Heart right ventricle (tissue), 16 donors: ENCODE measurements at regions not wholly inside any gene's neighbourhood (a gene's known extent, or its start where the extent isn't known, plus 50 kb on each side); places are given as distances from the start of the nearest gene placed in this dataset.

ENCODE experiments used
- ATAC-seq, 8 donors: fragments of 200-7000 bp; cut with Tn5 transposase; one replicate each; pipeline ENCODE4 v1.9.1; 2020; ENCODE audit warnings: mild to moderate bottlenecking in 8 of 8, moderate library complexity in 8 of 8, moderate number of reproducible peaks in 1 of 8
- DNase-seq, 2 donors: peaks; one replicate each; pipeline ENCODE4 v3.0.0-alpha.2; 2020
- H3K27ac ChIP-seq, 10 donors: fragments of 200-600 bp; sonication (generic) in 2 of 10; one replicate each; pipeline versions ENCODE4 v1.5.0 to v1.8.0; 2020 to 2022; ENCODE audit warnings: mild to moderate bottlenecking in 3 of 10
- H3K27me3 ChIP-seq, 7 donors: fragments of 200-600 bp; one replicate each; pipeline ENCODE4 v1.8.0; 2021 to 2022; ENCODE audit warnings: mild to moderate bottlenecking in 2 of 7
- H3K36me3 ChIP-seq, 9 donors: fragments of 200-600 bp; sonication (generic) in 1 of 9; one replicate each; pipeline versions ENCODE4 v1.5.0 to v1.8.0; 2020 to 2022; ENCODE audit warnings: mild to moderate bottlenecking in 2 of 9
- H3K4me1 ChIP-seq, 9 donors: fragments of 200-600 bp; sonication (generic) in 1 of 9; one replicate each; pipeline versions ENCODE4 v1.5.0 to v1.8.0; 2020 to 2022; ENCODE audit warnings: mild to moderate bottlenecking in 4 of 9
- H3K4me3 ChIP-seq, 10 donors: fragments of 200-600 bp; sonication (generic) in 2 of 10; one replicate each; pipeline versions ENCODE4 v1.5.0 to v1.8.0; 2020 to 2022; ENCODE audit warnings: mild to moderate bottlenecking in 7 of 10, moderate library complexity in 2 of 10
- H3K9me3 ChIP-seq, 11 donors: fragments of 200-600 bp in 10 of 11; sonication (generic) in 2 of 11; one replicate each; pipeline versions ENCODE4 v1.5.0 to v1.8.0; 2013 to 2022; ENCODE audit warnings: mild to moderate bottlenecking in 2 of 11, control low read depth in 1 of 11, moderate library complexity in 1 of 11
- WGBS, 2 donors: extraction: QIAGEN DNeasy Blood & Tissue Kit; methylation state at CpG; one replicate each; pipeline ENCODE4 v1.1.7; 2013; ENCODE audit warnings: inconsistent platforms in 1 of 2; 5-methylcytosine and 5-hydroxymethylcytosine counted together
- intact Hi-C, 10 donors: fragments of 100-400 bp; cut with DNase I; formaldehyde crosslinking; loops; one replicate each; pipeline versions ENCODE4 v1.11.1 to v1.14.2; 2022
- TF ChIP-seq, protein P1 (sequence below), 9 donors: fragments of 200-600 bp; sonication (generic) in 2 of 9; IDR thresholded peaks; one replicate each; pipeline versions ENCODE4 v1.5.0 to v1.8.0; 2021 to 2022; ENCODE audit warnings: antibody characterized with exemption in 9 of 9, mild to moderate bottlenecking in 5 of 9, moderate library complexity in 1 of 9
- donor health status: Arrhythmogenic right ventricular cardiomyopathy.
- donor health status: ischemic (EF 13 %, LVEDD 7.1; RV severe dilation, severe dysfunction).
- donor health status: healthy with polysubstance abuse.
- donor health status: DM: no; HTN: yes; CAD: no.
- donor health status: DM: no; HTN: no; CAD: no.
- donor health status: ischemic (EF 25% LVEDD 6.9; RV normal size, moderate dysfunction).
- donor health status: ischemic (EF 25% LVEDD 5.7; RV mildly dilated, moderate dysfunction).
- donor health status: healthy.
- donor health status: DM: yes; HTN: yes; CAD: no.
- donor health status: Ischemic cardiomyopathy.
- donor health status: ischemic (EF 35%, LVEDD 5.7; RV mildly dilated, moderate dysfunction).
- donor health status: nonischemic (EF 11% LVEDD 7.7; RV severe dilation, severe dysfunction).
- donor health status: DM: yes; HTN: yes; CAD: no.
- donor health status: PGD.
- donor health status: ischemic (EF 29% LVEDD 5.4; RV normal size, mild dysfunction).
- donor health status: nonischemic (EF 23%, LVEDD 6.1; RV moderate dilation, normal function).

DNA sequence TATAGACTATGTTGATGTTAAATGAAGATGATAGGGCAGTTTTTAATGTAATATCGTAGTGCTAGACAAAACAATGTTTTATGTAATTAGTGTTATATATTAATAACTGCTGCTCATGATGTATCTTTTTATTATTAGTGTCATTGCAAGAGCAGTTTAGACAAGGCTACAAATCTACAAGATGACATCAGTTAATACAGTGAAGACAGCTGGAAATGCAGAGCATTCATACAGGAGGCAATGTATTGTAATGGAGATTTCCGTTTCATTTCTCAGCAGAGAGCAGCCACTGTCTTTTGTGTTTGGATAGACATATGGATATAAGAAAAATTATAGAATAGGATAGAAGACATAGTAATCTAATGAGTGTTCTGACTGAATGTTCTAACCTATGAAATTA lies 178.0 kb downstream of the FOXG1 start:
- H3K27ac ChIP-seq, result no peak overlapping the region
- no peaks in the 10 kb centered on the region for H3K27me3 ChIP-seq
- TF ChIP-seq, protein P1, sequence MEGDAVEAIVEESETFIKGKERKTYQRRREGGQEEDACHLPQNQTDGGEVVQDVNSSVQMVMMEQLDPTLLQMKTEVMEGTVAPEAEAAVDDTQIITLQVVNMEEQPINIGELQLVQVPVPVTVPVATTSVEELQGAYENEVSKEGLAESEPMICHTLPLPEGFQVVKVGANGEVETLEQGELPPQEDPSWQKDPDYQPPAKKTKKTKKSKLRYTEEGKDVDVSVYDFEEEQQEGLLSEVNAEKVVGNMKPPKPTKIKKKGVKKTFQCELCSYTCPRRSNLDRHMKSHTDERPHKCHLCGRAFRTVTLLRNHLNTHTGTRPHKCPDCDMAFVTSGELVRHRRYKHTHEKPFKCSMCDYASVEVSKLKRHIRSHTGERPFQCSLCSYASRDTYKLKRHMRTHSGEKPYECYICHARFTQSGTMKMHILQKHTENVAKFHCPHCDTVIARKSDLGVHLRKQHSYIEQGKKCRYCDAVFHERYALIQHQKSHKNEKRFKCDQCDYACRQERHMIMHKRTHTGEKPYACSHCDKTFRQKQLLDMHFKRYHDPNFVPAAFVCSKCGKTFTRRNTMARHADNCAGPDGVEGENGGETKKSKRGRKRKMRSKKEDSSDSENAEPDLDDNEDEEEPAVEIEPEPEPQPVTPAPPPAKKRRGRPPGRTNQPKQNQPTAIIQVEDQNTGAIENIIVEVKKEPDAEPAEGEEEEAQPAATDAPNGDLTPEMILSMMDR (IDR thresholded peaks at IDR 0.05), result no peak
- WGBS, 2 donors, result 71 to 74% methylated on average over 2 of the region's 2 CpGs
- no peak for DNase-seq
- H3K9me3 ChIP-seq, result peaks cover 0 to 21% (median 0%) of the 10 kb centered on the region in 11 donors
- ATAC-seq, result no peak
- no peaks in the 10 kb centered on the region for H3K36me3 ChIP-seq
- intact Hi-C loops, result no loop called here
- no peaks in the 10 kb centered on the region for H3K4me1 ChIP-seq
- no peak overlapping the region for H3K4me3 ChIP-seq

DNA sequence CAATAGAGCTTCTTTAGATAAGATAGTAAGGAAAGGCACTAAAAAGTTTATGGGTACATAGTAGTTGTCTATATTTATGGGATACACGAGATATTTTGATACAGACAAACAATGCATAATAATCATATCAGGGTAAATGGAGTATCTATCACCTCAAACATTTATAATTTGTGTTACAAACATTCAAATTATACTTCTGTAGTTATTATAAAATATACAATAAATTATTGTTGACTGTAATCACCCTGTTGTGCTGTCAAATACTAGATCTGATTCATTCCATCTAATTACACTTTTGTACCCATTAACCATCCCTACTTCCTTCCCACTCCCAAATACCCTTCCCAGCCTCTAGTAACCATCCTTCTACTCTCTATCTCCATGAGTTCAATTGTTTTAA lies 179.7 kb downstream of the FOXG1 start:
- DNase-seq, result no peak
- H3K27ac ChIP-seq, result no peak overlapping the region
- peaks cover 0 to 7% (median 0%) of the 10 kb centered on the region in 11 donors for H3K9me3 ChIP-seq
- 55 to 79% methylated on average over 1 of the region's 1 CpG for WGBS, 2 donors
- no peaks in the 10 kb centered on the region for H3K4me1 ChIP-seq
- no peak overlapping the region for H3K4me3 ChIP-seq
- no peaks in the 10 kb centered on the region for H3K27me3 ChIP-seq
- TF ChIP-seq, protein P1 (IDR thresholded peaks at IDR 0.05), result no peak
- intact Hi-C loops, result no loop called here
- no peaks in the 10 kb centered on the region for H3K36me3 ChIP-seq
- ATAC-seq, result no peak

DNA sequence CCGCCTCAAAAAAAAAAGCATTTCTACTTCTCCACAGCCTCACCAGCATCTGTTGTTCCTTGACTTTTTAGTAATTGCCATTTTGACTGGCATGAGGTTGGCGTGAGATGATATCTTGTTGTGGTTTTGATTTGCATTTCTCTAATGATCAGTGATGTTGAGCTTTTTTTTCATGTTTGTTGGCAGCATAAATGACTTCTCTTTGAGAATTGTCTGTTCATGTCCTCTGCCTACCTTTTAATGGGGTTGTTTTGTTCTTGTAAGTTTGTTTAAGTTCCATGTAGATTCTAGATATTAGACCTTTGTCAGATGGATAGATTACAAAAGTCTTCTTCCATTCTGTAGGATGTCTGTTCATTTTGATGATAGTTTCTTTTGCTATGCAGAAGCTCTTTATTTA lies 182.9 kb downstream of the FOXG1 start:
- TF ChIP-seq, protein P1 (IDR thresholded peaks at IDR 0.05), result no peak
- Histone ChIP-seq H3K4me1 (no peaks in the 10 kb centered on the region), H3K4me3 (no peak overlapping the region), H3K27ac (no peak overlapping the region), H3K36me3 (no peaks in the 10 kb centered on the region), H3K9me3 (peaks cover 0 to 7% (median 0%) of the 10 kb centered on the region in 11 donors), H3K27me3 (no peaks in the 10 kb centered on the region)
- ATAC-seq (no peak), DNase-seq (no peak)
- 82 to 85% methylated on average over 2 of the region's 2 CpGs for whole genome bisulfite sequencing, 2 donors
- intact Hi-C loops, result no loop called here

DNA sequence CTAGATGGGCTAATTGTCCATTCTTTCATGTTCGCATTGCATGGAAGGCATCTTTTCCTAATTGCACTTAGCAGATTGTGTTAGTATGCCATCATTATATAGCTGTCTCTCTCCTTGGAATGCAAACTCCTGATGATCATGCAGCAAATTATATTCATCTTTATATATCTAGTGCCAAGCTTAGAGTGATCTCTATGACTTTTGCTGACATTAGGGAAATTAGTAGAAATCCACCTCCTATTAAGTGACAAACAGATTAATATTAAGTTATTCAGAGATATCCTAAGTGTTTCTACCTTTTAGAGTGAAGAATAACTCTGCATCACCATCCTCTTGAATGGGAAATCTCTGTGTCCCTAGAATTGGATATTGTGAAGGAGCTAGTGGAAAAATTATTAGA lies 185.6 kb downstream of the FOXG1 start:
- no peak for ATAC-seq
- H3K27me3 ChIP-seq, result no peaks in the 10 kb centered on the region
- no peak for DNase-seq
- TF ChIP-seq, protein P1 (IDR thresholded peaks at IDR 0.05), result no peak
- no peaks in the 10 kb centered on the region for H3K36me3 ChIP-seq
- intact Hi-C loops, result no loop called here
- no peaks in the 10 kb centered on the region for H3K4me1 ChIP-seq
- H3K4me3 ChIP-seq, result no peak overlapping the region
- H3K9me3 ChIP-seq, result peaks cover 0 to 28% (median 0%) of the 10 kb centered on the region in 11 donors
- 89 to 90% methylated on average over 1 of the region's 1 CpG for WGBS, 2 donors
- no peak overlapping the region for H3K27ac ChIP-seq

DNA sequence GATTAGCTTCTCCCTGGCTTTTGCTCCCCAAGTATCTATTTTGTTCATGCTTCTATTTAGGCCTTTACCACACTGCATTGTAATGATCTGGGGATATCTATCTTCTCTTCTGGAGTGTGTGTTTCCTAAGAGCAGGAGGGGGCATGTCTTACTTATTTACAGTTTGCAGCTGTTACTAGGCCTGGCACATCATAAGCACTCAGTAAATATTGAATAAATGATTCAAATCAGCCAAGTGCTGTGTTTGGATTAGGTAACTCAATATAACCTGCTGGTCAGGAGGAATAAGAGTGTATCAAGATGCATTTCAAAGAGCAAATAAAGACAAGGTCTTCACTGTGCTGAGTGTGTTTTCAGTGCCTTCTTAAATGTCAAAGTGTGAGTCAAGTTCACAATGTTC lies 186.1 kb downstream of the FOXG1 start:
- TF ChIP-seq, protein P1 (IDR thresholded peaks at IDR 0.05), result no peak
- Histone ChIP-seq H3K36me3 (no peaks in the 10 kb centered on the region), H3K27me3 (no peaks in the 10 kb centered on the region), H3K9me3 (peaks cover 0 to 33% (median 0%) of the 10 kb centered on the region in 11 donors), H3K4me1 (no peaks in the 10 kb centered on the region), H3K4me3 (no peak overlapping the region), H3K27ac (no peak overlapping the region)
- intact Hi-C loops, result no loop called here
- DNase-seq, result no peak
- ATAC-seq, result no peak
